Body of pancreas (tissue), 4 donors: ENCODE measurements at regions not wholly inside any gene's neighbourhood (a gene's known extent, or its start where the extent isn't known, plus 50 kb on each side); places are given as distances from the start of the nearest gene placed in this dataset.
"Not testable (repeated sequence)": the region's sequence is repeated elsewhere in the genome, so short reads cannot be mapped to it uniquely, and the experiment has no call there.

ENCODE experiments used
- POLR2A ChIP-seq, 3 donors: fragments of 450-650 bp; IDR thresholded peaks; one replicate each; pipeline ENCODE4 v1.6.1; 2016; ENCODE audit warnings: antibody characterized with exemption in 3 of 3, mild to moderate bottlenecking in 2 of 3
- TF ChIP-seq, protein P1 (sequence below), 7 experiments: fragments of 450-650 bp in 4 of 7; fragments of 200-600 bp in 3 of 7; sonication (generic) in 3 of 7; IDR thresholded peaks; one replicate each; pipeline ENCODE4 v1.5.1; 2016 to 2019; ENCODE audit warnings: antibody characterized with exemption in 7 of 7

DNA sequence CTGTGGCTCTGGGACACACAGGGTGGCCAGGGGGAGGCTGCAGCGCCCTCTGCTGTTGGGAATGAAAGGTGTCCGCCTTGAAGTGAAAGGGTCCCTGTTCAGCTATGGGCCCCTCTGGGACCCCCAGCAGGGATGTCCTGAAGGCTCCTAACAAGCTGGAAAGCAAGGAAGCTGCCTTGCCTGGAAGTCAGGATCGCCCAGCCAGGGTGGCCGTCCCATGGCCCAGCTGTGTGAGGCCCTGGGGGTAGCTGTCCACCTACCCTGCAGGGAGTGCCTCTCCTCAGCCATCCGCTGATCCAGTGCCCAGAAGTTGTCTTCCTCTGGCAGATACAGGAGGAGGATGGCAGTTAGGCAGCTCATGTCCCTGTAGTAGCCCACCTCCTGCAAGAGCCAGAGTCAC is 143.4 kb upstream of the ZNG1F start:
- TF ChIP-seq, protein P1, sequence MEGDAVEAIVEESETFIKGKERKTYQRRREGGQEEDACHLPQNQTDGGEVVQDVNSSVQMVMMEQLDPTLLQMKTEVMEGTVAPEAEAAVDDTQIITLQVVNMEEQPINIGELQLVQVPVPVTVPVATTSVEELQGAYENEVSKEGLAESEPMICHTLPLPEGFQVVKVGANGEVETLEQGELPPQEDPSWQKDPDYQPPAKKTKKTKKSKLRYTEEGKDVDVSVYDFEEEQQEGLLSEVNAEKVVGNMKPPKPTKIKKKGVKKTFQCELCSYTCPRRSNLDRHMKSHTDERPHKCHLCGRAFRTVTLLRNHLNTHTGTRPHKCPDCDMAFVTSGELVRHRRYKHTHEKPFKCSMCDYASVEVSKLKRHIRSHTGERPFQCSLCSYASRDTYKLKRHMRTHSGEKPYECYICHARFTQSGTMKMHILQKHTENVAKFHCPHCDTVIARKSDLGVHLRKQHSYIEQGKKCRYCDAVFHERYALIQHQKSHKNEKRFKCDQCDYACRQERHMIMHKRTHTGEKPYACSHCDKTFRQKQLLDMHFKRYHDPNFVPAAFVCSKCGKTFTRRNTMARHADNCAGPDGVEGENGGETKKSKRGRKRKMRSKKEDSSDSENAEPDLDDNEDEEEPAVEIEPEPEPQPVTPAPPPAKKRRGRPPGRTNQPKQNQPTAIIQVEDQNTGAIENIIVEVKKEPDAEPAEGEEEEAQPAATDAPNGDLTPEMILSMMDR (IDR thresholded peaks at IDR 0.05), result not testable (repeated sequence)
- not testable (repeated sequence) for TF ChIP-seq POLR2A (IDR thresholded peaks at IDR 0.05)
